Stimulated activated CD8-positive, alpha-beta memory T cell treated with anti-CD3 and anti-CD28 coated beads, Interleukin-4, amount 100 ng/mL, for 24 hours (primary cell): ENCODE measurements at regions not wholly inside any gene's neighbourhood (a gene's known extent, or its start where the extent isn't known, plus 50 kb on each side); places are given as distances from the start of the nearest gene placed in this dataset.
A peak's percentile ranks its signal among the peaks of the same experiment; 100 is the strongest.
"Not testable (repeated sequence)": the region's sequence is repeated elsewhere in the genome, so short reads cannot be mapped to it uniquely, and the experiment has no call there.

Experiments used
- DNase-seq: peaks from one replicate; pipeline ENCODE4 v3.0.0-alpha.2; 2020; ENCODE audit warnings: low read depth

- no peak for DNase-seq
Observed at GRCh38 chr7:106749165-106749564, 88.2 kb upstream of the CCDC71L start.

GRCh38 chr7:106750773-106751172 is 89.8 kb upstream of the CCDC71L start:
- no peak for DNase-seq

GRCh38 chr7:106752367-106752766 is 91.4 kb upstream of the CCDC71L start:
- DNase-seq: no peak

GRCh38 chr7:106755024-106755423 is 94.1 kb upstream of the CCDC71L start:
- not testable (repeated sequence) for DNase-seq

- no peak for DNase-seq
Observed at GRCh38 chr7:106755641-106756040, 94.7 kb upstream of the CCDC71L start.

- no peak for DNase-seq
Observed at GRCh38 chr7:106756071-106756470, 95.1 kb upstream of the CCDC71L start.

- DNase-seq: no peak
Observed at GRCh38 chr7:106756884-106757283, 95.9 kb upstream of the CCDC71L start.

- no peak for DNase-seq
Observed at GRCh38 chr7:106757846-106758245, 96.9 kb upstream of the CCDC71L start.

- DNase-seq: not testable (repeated sequence)
Observed at GRCh38 chr7:106762845-106763244, 101.9 kb upstream of the CCDC71L start.

- DNase-seq: no peak
Observed at GRCh38 chr7:106763717-106764116, 101.4 kb upstream of the PIK3CG start.

- DNase-seq: no peak
Observed at GRCh38 chr7:106765727-106766355, 99.2 kb upstream of the PIK3CG start.

GRCh38 chr7:106766551-106766950 is 98.5 kb upstream of the PIK3CG start:
- DNase-seq: no peak

- no peak for DNase-seq
Observed at GRCh38 chr7:106767078-106767477, 98.0 kb upstream of the PIK3CG start.

- no peak for DNase-seq
Observed at GRCh38 chr7:106767498-106768323, 97.4 kb upstream of the PIK3CG start.

- no peak for DNase-seq
Observed at GRCh38 chr7:106768324-106768751, 96.7 kb upstream of the PIK3CG start.

- no peak for DNase-seq
Observed at GRCh38 chr7:106770191-106770590, 94.9 kb upstream of the PIK3CG start.

GRCh38 chr7:106772655-106773108 is 92.4 kb upstream of the PIK3CG start:
- DNase-seq: no peak

- no peak for DNase-seq
Observed at GRCh38 chr7:106773228-106773627, 91.9 kb upstream of the PIK3CG start.

- no peak for DNase-seq
Observed at GRCh38 chr7:106773721-106774120, 91.4 kb upstream of the PIK3CG start.

GRCh38 chr7:106774213-106774767 is 90.8 kb upstream of the PIK3CG start:
- DNase-seq: no peak

GRCh38 chr7:106774768-106775551 is 90.1 kb upstream of the PIK3CG start:
- DNase-seq: peak; percentile 14

- DNase-seq: no peak
Observed at GRCh38 chr7:106775552-106775936, 89.5 kb upstream of the PIK3CG start.
